ENCODE measurements at regions not wholly inside any gene's neighbourhood (a gene's known extent, or its start where the extent isn't known, plus 50 kb on each side); places are given as distances from the start of the nearest gene placed in this dataset.
"Not testable (repeated sequence)": the region's sequence is repeated elsewhere in the genome, so short reads cannot be mapped to it uniquely, and the experiment has no call there.

GRCh38 chr1:157209514-157209913 lies 71.3 kb upstream of the ETV3 start:
- Histone ChIP-seq H3K27me3 (ENCODE audit: insufficient read depth, low read length) (no peaks in the 10 kb centered on the region), H3K4me3 (ENCODE audit: low read length) (no peak overlapping the region), H3K9ac (ENCODE audit: low read depth, low read length) (no peak overlapping the region), H3K36me3 (ENCODE audit: insufficient read depth, low read length) (no peaks in the 10 kb centered on the region), H3K4me1 (ENCODE audit: insufficient read depth, low read length) (peaks cover 9% of the 10 kb centered on the region), H3K27ac (ENCODE audit: low read depth, low read length) (no peak overlapping the region), H3K9me3 (ENCODE audit: insufficient read depth, low read depth, low read length) (peaks cover 7% of the 10 kb centered on the region)
- 66% methylated on average over 2 of the region's 2 CpGs for WGBS

DNA sequence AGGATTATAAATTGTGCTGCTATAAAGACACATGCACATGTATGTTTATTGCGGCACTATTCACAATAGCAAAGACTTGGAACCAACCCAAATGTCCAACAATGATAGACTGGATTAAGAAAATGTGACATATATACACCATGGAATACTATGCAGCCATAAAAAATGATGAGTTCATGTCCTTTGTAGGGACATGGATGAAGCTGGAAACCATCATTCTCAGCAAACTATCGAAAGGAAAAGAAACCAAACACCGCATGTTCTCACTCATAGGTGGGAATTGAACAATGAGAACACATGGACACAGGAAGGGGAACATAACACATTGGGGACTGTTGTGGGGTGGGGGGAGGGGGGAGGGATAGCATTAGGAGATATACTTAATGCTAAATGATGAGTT lies 67.8 kb upstream of the ETV3 start:
- not testable (repeated sequence) for H3K9ac ChIP-seq (ENCODE audit: low read depth, low read length); H3K36me3 ChIP-seq (ENCODE audit: insufficient read depth, low read length); H3K9me3 ChIP-seq (ENCODE audit: insufficient read depth, low read depth, low read length); H3K27ac ChIP-seq (ENCODE audit: low read depth, low read length); H3K27me3 ChIP-seq (ENCODE audit: insufficient read depth, low read length); H3K4me1 ChIP-seq (ENCODE audit: insufficient read depth, low read length); H3K4me3 ChIP-seq (ENCODE audit: low read length)
- 100% methylated on average over 2 of the region's 3 CpGs for WGBS

- Histone ChIP-seq H3K36me3 (ENCODE audit: insufficient read depth, low read length) (no peaks in the 10 kb centered on the region), H3K9me3 (ENCODE audit: insufficient read depth, low read depth, low read length) (no peaks in the 10 kb centered on the region), H3K4me1 (ENCODE audit: insufficient read depth, low read length) (no peaks in the 10 kb centered on the region), H3K4me3 (ENCODE audit: low read length) (no peak overlapping the region), H3K9ac (ENCODE audit: low read depth, low read length) (no peak overlapping the region), H3K27ac (ENCODE audit: low read depth, low read length) (no peak overlapping the region), H3K27me3 (ENCODE audit: insufficient read depth, low read length) (no peaks in the 10 kb centered on the region)
- WGBS = 95% methylated on average over 5 of the region's 5 CpGs
Measured at GRCh38 chr1:157203166-157203565, 65.0 kb upstream of the ETV3 start.

DNA sequence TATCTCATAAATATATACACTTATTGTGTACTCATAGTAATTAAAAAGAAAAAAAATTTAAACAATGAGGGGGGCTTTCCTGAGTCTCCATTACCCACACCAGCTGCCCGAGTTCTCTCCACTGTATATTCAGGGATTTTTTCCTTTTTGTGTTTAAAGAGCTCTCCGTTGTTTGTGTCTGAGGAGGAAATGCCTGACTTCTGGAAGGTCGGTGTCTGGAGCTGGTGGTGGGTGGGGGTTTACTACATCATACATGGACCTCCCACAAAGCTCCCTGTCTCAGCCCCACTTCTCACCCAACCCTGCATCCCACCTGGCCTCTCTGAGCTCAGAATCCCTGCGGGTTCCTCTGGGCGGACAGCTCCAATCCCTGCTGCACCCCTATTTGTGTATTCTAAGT lies 64.1 kb upstream of the ETV3 start:
- H3K4me1 ChIP-seq (ENCODE audit: insufficient read depth, low read length) = no peaks in the 10 kb centered on the region
- no peaks in the 10 kb centered on the region for H3K9me3 ChIP-seq (ENCODE audit: insufficient read depth, low read depth, low read length)
- H3K9ac ChIP-seq (ENCODE audit: low read depth, low read length) = no peak overlapping the region
- 95% methylated on average over 2 of the region's 5 CpGs for WGBS
- no peak overlapping the region for H3K4me3 ChIP-seq (ENCODE audit: low read length)
- H3K27ac ChIP-seq (ENCODE audit: low read depth, low read length) = no peak overlapping the region
- H3K36me3 ChIP-seq (ENCODE audit: insufficient read depth, low read length) = no peaks in the 10 kb centered on the region
- H3K27me3 ChIP-seq (ENCODE audit: insufficient read depth, low read length) = no peaks in the 10 kb centered on the region

DNA sequence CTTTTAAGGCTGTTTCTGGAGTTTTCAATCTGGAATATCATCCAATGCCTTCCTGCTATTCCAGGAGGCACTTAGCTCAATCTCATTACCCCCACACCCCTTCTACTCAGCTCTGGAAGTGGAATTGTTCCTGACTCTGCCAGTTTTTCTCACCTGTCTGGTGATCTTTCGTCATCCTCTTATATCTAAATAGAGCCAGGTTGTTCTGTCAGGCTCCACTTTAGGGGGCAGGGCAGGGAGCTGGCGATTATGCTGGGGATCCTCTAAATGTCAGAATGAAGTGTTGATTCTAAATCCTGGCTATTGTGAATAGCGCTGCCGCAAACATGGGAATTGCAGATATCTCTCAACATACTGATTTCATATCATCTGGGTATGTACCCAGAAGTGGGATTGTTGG lies 63.6 kb upstream of the ETV3 start:
- WGBS = 81% methylated on average over 4 of the region's 4 CpGs
- H3K27ac ChIP-seq (ENCODE audit: low read depth, low read length) = no peak overlapping the region
- H3K9ac ChIP-seq (ENCODE audit: low read depth, low read length) = no peak overlapping the region
- H3K4me3 ChIP-seq (ENCODE audit: low read length) = no peak overlapping the region
- no peaks in the 10 kb centered on the region for H3K36me3 ChIP-seq (ENCODE audit: insufficient read depth, low read length)
- no peaks in the 10 kb centered on the region for H3K4me1 ChIP-seq (ENCODE audit: insufficient read depth, low read length)
- no peaks in the 10 kb centered on the region for H3K9me3 ChIP-seq (ENCODE audit: insufficient read depth, low read depth, low read length)
- no peaks in the 10 kb centered on the region for H3K27me3 ChIP-seq (ENCODE audit: insufficient read depth, low read length)

DNA sequence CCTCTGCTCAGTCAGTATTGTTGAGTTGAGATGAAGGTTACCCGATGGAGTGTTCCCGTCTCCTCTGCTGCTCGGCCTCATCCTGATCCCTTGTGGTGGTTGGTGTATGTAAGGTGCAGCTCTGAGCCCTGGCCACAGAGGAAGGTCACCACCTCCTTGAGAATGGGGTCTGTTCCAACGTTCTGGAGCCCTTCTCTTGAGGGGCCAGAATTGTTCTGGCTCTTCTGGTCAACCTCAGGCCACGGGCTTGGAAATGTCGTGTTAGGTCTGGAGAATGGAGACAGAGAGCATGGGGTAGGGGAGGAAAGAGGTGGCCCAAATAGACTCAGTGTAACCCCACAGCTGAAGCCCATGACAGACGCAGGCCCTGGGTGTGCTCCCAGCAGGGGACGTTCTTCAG lies 62.3 kb upstream of the ETV3 start:
- no peaks in the 10 kb centered on the region for H3K27me3 ChIP-seq (ENCODE audit: insufficient read depth, low read length)
- no peaks in the 10 kb centered on the region for H3K4me1 ChIP-seq (ENCODE audit: insufficient read depth, low read length)
- H3K4me3 ChIP-seq (ENCODE audit: low read length) = no peak overlapping the region
- WGBS = 89% methylated on average over 8 of the region's 8 CpGs
- H3K36me3 ChIP-seq (ENCODE audit: insufficient read depth, low read length) = no peaks in the 10 kb centered on the region
- no peaks in the 10 kb centered on the region for H3K9me3 ChIP-seq (ENCODE audit: insufficient read depth, low read depth, low read length)
- no peak overlapping the region for H3K27ac ChIP-seq (ENCODE audit: low read depth, low read length)
- no peak overlapping the region for H3K9ac ChIP-seq (ENCODE audit: low read depth, low read length)

DNA sequence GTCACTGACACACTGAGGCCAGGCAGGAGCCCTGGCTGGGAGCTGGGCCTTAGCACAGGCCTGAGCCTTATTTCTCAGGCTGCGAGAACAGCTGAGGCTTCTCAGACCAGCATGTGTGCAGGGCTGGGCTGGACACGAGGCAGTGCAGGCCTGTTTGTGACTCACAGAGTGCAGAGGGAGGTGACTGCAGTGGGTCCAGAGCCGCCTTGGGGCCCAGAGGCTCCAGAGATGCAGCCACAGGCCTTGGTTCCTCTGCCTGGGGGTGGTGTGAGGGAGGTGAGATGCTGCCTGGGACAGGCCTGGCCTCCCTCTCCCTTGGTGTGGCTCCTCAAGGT lies 61.2 kb upstream of the ETV3 start:
- Histone ChIP-seq H3K27ac (ENCODE audit: low read depth, low read length) (no peak overlapping the region), H3K27me3 (ENCODE audit: insufficient read depth, low read length) (no peaks in the 10 kb centered on the region), H3K9me3 (ENCODE audit: insufficient read depth, low read depth, low read length) (no peaks in the 10 kb centered on the region), H3K4me3 (ENCODE audit: low read length) (no peak overlapping the region), H3K4me1 (ENCODE audit: insufficient read depth, low read length) (no peaks in the 10 kb centered on the region), H3K36me3 (ENCODE audit: insufficient read depth, low read length) (no peaks in the 10 kb centered on the region), H3K9ac (ENCODE audit: low read depth, low read length) (no peak overlapping the region)
- WGBS = 86% methylated on average over 3 of the region's 3 CpGs

DNA sequence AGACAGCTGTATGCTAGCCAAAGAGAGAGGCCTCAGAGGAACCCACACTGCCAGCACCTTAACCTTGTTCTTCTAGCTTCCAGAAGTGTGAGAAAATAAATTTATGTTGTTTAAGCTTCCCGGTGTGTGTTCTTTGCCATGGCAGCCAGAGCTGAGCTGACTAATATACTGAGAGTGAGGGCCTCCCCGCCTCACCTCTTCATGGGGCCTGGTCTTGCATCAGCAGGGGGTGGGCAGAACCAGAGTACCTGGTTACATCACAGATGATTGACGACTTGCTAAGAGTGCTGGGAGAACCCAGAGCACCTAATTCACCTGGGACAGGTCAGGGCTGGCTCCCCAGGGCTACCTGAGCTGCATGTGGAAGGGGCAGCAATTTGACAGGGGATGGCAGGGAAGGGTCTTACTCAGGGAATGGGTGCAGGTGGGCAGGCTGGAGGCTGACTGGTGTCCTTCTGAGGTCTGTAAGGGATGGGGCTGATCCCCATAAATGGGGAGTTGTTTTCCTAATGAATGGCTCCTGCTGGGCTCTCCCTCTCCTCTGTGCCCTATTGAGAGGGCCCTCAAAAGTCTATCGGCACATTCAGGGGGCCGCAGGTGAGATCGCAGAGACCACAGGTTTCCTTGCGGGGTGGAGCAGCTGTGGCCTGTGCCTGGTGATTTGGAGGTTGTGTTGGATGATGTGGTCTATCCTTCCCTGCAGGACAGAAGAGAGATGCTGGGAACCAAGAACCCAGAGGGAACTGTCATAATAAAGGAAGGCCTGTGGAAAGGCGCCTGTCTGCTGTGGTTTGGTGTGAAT lies 60.6 kb upstream of the ETV3 start:
- Histone ChIP-seq H3K36me3 (ENCODE audit: insufficient read depth, low read length) (no peaks in the 10 kb centered on the region), H3K4me1 (ENCODE audit: insufficient read depth, low read length) (no peaks in the 10 kb centered on the region), H3K27me3 (ENCODE audit: insufficient read depth, low read length) (no peaks in the 10 kb centered on the region), H3K4me3 (ENCODE audit: low read length) (no peak overlapping the region), H3K9ac (ENCODE audit: low read depth, low read length) (no peak overlapping the region), H3K27ac (ENCODE audit: low read depth, low read length) (no peak overlapping the region), H3K9me3 (ENCODE audit: insufficient read depth, low read depth, low read length) (no peaks in the 10 kb centered on the region)
- WGBS = 84% methylated on average over 8 of the region's 8 CpGs

DNA sequence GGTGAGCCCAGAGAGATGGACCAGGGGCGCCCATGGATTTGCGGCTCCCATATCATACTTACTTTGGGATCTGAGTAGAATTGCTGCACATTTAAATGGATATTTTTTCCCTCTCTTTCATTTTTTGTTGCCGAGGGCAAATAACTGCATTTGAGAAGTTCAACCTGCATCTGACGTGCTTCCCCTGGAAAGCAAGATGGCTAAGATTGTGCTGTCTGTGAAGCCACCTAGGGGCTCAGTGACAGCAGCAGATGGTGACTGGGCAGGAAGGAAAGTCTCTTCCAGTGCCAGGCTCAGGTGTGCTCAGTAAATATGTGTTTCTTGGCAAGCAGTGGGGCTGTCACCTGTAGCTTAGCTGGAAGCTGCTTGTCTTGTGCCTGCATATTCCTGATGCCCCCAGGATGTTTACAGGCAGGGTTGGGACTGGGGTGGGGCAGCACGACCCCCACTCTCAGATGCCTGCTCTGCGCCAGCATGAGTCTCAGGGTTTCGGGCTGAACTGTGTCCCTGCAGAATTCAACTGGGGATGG lies 59.8 kb upstream of the ETV3 start:
- Histone ChIP-seq H3K9ac (ENCODE audit: low read depth, low read length) (no peak overlapping the region), H3K27ac (ENCODE audit: low read depth, low read length) (no peak overlapping the region), H3K4me3 (ENCODE audit: low read length) (no peak overlapping the region), H3K4me1 (ENCODE audit: insufficient read depth, low read length) (peaks cover 4% of the 10 kb centered on the region; the same call in 1 of the 2 replicates), H3K9me3 (ENCODE audit: insufficient read depth, low read depth, low read length) (no peaks in the 10 kb centered on the region), H3K36me3 (ENCODE audit: insufficient read depth, low read length) (no peaks in the 10 kb centered on the region), H3K27me3 (ENCODE audit: insufficient read depth, low read length) (no peaks in the 10 kb centered on the region)
- WGBS = 90% methylated on average over 7 of the region's 7 CpGs

GRCh38 chr1:157196670-157197456 lies 58.7 kb upstream of the ETV3 start:
- not testable (repeated sequence) for H3K27me3 ChIP-seq (ENCODE audit: insufficient read depth, low read length); H3K9ac ChIP-seq (ENCODE audit: low read depth, low read length); H3K36me3 ChIP-seq (ENCODE audit: insufficient read depth, low read length); H3K9me3 ChIP-seq (ENCODE audit: insufficient read depth, low read depth, low read length); H3K27ac ChIP-seq (ENCODE audit: low read depth, low read length); H3K4me1 ChIP-seq (ENCODE audit: insufficient read depth, low read length); H3K4me3 ChIP-seq (ENCODE audit: low read length)
- 24% methylated on average over 4 of the region's 11 CpGs for WGBS

DNA sequence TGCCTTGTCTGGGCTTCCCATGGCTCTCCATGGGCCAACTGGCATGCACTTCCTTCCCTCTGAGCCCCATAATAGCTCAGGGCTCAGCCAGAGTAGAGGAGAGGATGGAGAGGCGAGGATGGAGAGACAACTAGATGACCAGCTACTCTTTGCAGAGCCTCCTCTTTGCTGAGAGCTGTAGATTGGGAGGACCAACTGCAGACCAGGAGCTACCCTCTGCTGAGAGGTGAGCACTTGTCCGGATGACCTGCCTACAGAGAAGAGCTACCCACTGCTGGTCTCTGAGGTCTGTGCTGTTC lies 58.0 kb upstream of the ETV3 start:
- 92% methylated on average over 2 of the region's 2 CpGs for WGBS
- Histone ChIP-seq H3K27ac (ENCODE audit: low read depth, low read length) (no peak overlapping the region), H3K27me3 (ENCODE audit: insufficient read depth, low read length) (no peaks in the 10 kb centered on the region), H3K36me3 (ENCODE audit: insufficient read depth, low read length) (no peaks in the 10 kb centered on the region), H3K9ac (ENCODE audit: low read depth, low read length) (no peak overlapping the region), H3K4me1 (ENCODE audit: insufficient read depth, low read length) (peaks cover 4% of the 10 kb centered on the region; the same call in 1 of the 2 replicates), H3K4me3 (ENCODE audit: low read length) (no peak overlapping the region), H3K9me3 (ENCODE audit: insufficient read depth, low read depth, low read length) (no peaks in the 10 kb centered on the region)
